MM.1S (cell line): ENCODE measurements at regions not wholly inside any gene's neighbourhood (a gene's known extent, or its start where the extent isn't known, plus 50 kb on each side); places are given as distances from the start of the nearest gene placed in this dataset.

Experiments
- EZH2 ChIP-seq: fragments of 300-600 bp; sonication (generic); optimal IDR thresholded peaks from 2 replicates; pipeline ENCODE3; 2017; ENCODE audit warnings: low read depth, mild to moderate bottlenecking, antibody characterized with exemption, low read length, mixed read lengths
- TF ChIP-seq, protein P1 (sequence below): fragments of 300-600 bp; sonication (generic); IDR thresholded peaks from 2 replicates; pipeline ENCODE4 v1.5.1; 2016; ENCODE audit warnings: antibody characterized with exemption, low read length, mixed read lengths

DNA sequence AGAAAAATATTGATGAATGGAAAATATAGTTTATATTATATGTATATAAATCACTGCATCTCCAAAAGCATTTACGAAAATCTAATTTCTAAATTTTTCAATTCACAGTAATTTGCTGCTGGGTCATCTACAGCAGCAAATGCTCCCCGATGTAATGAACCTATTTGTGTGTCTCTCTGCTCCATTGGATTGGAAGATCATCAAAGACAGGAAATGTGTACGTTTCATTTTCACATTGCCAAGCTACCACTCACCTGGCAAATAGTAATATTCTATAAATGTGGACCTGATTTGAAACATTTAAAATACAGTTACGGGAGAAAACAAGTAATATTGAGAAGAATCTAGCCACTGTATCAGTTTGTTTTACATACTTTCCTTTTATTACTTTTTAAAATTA lies 317.7 kb downstream of the PAPSS1 start:
- TF ChIP-seq, protein P1, sequence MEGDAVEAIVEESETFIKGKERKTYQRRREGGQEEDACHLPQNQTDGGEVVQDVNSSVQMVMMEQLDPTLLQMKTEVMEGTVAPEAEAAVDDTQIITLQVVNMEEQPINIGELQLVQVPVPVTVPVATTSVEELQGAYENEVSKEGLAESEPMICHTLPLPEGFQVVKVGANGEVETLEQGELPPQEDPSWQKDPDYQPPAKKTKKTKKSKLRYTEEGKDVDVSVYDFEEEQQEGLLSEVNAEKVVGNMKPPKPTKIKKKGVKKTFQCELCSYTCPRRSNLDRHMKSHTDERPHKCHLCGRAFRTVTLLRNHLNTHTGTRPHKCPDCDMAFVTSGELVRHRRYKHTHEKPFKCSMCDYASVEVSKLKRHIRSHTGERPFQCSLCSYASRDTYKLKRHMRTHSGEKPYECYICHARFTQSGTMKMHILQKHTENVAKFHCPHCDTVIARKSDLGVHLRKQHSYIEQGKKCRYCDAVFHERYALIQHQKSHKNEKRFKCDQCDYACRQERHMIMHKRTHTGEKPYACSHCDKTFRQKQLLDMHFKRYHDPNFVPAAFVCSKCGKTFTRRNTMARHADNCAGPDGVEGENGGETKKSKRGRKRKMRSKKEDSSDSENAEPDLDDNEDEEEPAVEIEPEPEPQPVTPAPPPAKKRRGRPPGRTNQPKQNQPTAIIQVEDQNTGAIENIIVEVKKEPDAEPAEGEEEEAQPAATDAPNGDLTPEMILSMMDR: no peak
- TF ChIP-seq EZH2: no peak
